Testis (tissue), 2 donors: ENCODE measurements at regions not wholly inside any gene's neighbourhood (a gene's known extent, or its start where the extent isn't known, plus 50 kb on each side); places are given as distances from the start of the nearest gene placed in this dataset.

ENCODE experiments used
- CTCF ChIP-seq, 3 experiments: fragments of 450-650 bp in 2 of 3; fragments of 200-600 bp in 1 of 3; sonication (generic) in 1 of 3; IDR thresholded peaks; one replicate each; pipeline ENCODE4 v1.5.1; 2016 to 2019; ENCODE audit warnings: antibody characterized with exemption in 3 of 3, mild to moderate bottlenecking in 2 of 3, moderate library complexity in 1 of 3
- POLR2A ChIP-seq: fragments of 450-650 bp; IDR thresholded peaks from one replicate; pipeline ENCODE4 v1.6.1; 2017; ENCODE audit warnings: antibody characterized with exemption, mild to moderate bottlenecking, moderate library complexity

- TF ChIP-seq CTCF (IDR thresholded peaks at IDR 0.05) (no peak), POLR2A (no peak)
Observed at GRCh38 chr15:89028036-89028435, 60.2 kb upstream of the ABHD2 start.
